HG02588 (cell line): ENCODE measurements at regions not wholly inside any gene's neighbourhood (a gene's known extent, or its start where the extent isn't known, plus 50 kb on each side); places are given as distances from the start of the nearest gene placed in this dataset.
"Not testable (repeated sequence)": the region's sequence is repeated elsewhere in the genome, so short reads cannot be mapped to it uniquely, and the experiment has no call there.

Experiments used
- ATAC-seq: cut with Tn5 transposase; IDR thresholded peaks from one replicate; pipeline ENCODE4 v1.9.1; 2021; ENCODE audit warnings: mild to moderate bottlenecking, moderate library complexity; ENCODE audit not compliant: unreplicated experiment

DNA sequence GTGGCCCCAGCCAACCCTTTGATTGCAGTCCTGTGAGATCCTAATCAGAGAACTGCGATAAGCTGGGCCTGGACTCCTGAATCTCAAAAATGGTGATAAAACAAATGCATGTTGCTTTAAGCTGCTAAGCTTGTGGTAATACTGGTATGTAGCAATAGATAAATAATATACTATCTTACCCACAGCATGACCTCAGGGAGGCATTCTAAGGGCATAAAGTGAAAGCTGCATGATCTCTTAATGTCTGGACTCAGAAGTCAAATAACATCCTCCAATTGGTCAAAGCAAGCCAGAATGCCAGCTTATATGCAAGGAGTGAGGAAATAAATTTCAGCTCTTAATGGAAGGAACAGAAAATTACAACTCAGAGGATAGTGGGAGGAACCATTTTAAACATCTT is 246.1 kb downstream of the FSIP2 start:
- no peak for ATAC-seq

DNA sequence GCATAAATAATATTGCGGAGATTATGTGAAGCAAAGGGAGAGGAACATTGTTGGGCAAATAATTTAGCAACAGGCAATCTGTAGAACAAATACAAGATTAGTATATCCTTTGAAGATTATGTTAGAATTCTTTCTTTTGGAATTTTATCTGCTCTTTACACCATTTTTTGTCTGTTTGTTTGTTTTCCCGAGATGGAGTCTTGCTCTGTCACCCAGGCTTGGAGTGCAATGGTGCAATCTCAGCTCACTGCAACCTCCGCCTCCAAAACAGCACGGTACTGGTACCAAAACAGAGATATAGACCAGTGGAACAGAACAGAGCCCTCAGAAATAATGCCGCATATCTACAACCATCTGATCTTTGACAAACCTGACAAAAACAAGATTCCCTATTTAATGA is 250.3 kb downstream of the FSIP2 start:
- ATAC-seq, result not testable (repeated sequence)

DNA sequence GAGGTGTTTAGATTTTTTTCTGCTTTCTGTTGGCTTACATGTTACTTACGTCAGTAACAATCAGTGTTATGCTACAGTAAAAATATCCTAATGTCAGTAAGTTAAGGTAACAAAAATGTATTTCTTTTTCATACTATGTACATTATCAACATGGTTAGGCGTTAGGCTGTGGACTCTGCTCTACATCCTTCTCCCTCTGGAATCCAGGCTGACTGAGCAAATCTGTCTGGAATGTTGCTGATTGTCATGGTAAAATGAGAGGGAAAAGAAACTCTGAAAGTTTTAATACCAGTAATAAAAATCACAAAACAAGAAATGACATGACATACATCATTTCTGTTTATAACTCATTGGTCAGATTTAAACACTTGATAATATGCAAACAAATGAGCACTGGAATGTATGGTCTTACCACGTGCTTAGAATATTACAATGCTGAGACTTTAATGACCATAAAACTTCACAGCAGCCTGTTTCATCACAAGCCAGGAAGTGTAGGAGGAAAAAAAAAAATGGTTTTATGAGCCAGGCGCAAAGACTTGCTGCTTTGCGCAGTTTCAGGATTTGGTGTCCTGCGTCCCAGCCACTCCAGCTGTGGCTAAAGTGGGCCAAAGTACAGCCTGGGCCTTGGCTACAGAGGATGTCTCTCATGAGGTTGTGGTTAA is 252.4 kb downstream of the FSIP2 start:
- no peak for ATAC-seq

DNA sequence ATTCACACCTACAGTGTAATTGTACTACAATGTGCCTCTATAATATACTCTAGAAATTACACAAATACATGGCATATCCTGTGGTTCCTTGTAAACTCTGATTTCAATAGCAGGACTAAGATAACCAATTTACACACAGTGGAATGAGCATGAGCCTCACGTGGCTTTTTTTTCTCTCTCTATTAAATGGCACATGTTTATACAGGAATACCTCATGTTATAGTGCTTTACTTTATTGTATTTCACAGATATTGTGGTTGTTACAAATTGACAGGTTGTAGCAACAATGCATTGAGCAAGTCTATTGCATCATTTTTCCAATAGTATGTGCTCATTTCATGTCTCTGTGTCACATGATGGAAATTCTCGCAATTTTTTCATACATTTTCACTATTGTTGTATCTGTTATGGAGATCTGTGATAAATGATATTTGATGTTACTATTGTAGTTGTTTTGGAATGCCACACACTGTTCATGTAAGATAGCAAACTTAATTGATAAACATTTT is 260.0 kb downstream of the FSIP2 start:
- no peak for ATAC-seq

DNA sequence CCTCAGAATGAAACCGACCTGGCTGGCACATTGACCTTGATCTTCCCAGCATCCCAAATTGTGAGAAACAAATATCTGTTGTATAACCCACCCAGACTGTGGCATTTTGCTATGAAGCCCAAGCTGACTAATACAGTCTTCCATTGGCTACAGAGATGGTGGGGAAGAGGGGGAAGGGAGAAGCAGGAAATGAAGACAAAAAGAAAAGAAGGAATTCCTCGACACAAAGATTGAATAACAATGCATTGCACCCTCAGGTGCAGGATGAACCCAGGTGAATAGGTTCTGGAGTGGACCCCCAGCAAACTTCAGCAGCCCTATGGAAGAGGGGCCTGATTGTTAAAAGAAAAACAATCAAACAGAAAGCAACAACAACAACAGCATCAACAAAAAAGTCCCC is 270.7 kb downstream of the FSIP2 start:
- ATAC-seq, result no peak

DNA sequence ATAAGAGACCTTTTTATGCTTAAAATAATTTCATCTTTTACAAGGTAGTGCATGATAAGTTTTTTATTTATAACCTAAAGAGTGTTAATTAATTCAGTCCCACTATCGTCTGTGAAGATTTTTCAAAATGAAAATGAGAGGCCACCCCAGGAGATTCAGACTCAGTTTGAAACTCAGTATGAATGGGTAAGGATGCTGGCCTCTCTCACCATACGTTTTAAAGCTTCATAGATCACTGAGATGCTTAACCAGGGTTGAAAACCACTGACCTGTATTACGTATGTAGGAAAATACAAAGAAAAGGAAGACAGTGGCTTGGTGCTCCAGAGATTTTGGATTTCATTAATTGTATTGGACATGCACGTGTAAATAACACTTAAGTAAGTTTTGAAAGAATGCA is 278.7 kb downstream of the FSIP2 start:
- ATAC-seq, result no peak

DNA sequence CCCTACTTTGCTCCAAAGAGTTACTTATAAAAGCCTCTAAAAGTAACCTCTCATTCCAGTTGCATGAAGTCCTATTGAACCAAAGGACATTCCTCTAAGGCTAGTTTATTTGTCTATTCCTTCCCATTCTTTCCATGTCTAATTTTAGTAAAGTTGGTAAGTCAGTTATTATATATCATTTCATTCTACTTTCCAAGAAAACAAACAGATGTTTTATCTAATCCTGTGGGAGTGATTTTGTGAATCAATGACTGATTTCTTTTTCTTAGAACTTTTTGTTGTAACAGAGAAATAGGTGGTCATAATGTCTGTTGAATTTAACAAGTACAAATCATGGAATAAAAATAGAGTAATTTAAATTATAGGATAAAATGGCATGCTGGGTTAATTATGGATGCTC is 286.3 kb downstream of the FSIP2 start:
- no peak for ATAC-seq

DNA sequence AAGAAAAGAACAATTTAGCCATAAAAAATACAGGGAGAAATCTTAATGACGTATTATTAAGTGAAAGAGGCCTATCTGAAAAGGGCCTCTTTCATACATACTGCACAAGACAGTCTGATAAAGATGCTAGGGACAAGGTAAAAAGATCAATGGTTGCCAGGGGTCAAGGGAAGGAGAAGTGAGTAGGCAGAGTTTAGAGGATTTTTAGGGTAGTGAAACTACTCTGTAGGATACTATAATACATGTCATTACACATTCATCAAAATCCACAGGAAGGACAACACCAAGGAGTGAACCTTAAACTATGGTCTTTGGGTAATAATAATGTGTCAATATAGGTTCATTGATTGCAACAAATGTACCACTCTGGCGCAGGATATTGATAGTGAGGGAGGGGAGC is 289.3 kb downstream of the FSIP2 start:
- ATAC-seq, result no peak

DNA sequence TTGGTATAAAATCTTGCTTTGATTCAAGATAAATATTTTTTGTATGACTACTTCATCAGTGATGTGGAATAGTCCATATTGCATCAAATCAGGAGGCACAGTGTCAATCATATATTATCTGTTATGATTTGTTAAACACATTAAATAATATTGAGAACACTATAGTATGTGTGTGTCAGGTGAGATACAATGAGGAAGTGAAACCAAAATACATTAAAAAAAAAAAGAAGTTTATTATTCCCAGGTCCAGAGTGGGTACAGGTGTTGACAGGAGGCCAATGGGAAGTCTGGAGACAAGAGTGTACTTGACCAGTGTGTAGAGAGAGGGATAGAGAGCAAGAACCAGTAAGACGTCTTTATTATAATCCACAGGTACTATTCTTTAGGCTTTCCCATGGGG is 292.6 kb downstream of the FSIP2 start:
- no peak for ATAC-seq

DNA sequence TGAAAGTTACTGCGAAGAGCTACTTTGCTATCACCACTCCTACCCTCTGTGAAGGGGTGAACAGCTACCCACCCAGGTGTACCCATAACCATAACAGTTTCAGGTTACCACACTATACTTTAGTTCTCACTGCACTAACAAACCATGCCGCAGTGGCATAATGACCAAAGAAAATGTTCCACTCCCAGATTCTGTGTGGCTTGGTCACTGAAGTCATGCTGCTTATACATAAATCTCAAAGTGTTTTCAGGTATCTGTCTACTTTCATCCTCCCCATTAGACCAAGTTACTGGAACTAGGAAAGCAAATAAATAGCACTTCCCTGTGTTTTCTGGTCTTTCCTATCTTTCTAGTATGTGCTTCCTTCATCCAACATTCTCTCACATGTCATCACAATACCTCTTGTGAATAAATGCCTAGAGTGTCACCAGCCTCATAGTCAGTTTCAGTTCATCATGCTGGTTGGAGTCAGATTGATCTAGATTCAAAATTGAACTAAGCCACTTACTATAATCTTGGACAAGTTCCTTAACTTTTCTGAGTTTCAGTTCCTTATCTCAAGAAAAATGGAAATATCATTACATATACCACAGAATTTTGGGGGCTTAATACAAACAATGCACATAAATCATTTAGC is 293.6 kb downstream of the FSIP2 start:
- ATAC-seq, result no peak

DNA sequence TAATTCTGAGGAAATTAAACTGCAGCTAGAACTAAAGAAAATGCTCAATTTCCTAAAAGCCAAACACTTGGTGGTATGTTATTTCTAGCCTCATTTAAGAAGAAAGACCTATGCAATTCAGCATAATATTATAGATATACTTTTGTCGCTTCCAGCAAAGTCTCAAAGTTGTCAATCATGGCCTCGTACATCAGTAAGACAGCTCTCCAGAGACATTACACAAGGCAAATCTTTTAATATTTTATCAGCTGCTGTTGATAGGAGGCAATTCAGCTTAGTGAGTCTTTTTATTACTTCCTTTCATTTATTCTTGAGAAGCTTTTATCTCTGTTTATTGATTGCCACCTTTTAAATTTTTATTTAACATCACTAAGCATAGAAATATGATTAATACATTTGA is 294.3 kb downstream of the FSIP2 start:
- no peak for ATAC-seq

DNA sequence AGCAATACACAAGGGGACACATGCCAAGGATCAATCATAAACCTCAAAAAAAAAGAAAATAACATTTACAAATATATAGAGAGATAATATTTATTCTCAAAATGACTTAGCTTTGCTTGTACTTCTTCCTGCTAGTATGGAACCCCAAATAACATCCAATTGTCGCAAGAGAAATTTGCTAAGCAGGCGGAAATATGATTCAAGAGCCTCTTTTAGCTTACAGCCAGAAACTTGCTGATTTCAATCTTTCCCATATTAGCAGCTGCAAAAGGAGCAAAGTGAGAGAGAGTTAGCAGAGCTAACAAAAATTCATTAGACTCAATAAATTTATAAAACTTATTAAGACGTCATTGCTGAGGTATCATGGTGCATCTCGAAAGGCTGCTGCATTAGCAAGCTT is 294.9 kb downstream of the FSIP2 start:
- no peak for ATAC-seq

DNA sequence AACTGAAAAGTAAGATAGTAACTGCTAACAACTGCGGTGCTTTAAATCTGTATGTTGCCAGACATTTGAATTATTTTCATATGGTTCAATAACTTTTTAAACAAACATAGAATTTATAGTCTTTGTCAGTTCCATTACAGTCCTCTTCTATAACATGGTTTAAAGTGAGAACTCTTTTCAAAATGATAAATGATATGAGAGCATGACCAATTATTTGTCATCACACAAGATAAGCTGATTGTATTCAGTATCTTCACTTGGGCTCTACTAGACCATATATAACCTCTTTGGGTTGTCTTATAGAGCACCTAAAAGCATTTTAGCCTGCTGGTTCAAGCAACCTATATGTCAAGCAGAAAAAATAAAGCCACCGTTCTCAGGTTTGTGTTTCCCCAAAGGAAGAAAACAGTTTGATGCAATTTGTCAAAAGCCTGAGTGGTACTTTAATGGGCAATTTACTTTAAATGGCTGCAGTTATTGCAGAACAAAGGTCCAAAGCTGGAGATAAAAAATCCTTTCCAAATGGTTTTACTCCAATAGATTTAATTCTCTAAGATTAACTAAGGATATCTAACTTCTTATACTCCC is 298.4 kb downstream of the FSIP2 start:
- ATAC-seq, result no peak

DNA sequence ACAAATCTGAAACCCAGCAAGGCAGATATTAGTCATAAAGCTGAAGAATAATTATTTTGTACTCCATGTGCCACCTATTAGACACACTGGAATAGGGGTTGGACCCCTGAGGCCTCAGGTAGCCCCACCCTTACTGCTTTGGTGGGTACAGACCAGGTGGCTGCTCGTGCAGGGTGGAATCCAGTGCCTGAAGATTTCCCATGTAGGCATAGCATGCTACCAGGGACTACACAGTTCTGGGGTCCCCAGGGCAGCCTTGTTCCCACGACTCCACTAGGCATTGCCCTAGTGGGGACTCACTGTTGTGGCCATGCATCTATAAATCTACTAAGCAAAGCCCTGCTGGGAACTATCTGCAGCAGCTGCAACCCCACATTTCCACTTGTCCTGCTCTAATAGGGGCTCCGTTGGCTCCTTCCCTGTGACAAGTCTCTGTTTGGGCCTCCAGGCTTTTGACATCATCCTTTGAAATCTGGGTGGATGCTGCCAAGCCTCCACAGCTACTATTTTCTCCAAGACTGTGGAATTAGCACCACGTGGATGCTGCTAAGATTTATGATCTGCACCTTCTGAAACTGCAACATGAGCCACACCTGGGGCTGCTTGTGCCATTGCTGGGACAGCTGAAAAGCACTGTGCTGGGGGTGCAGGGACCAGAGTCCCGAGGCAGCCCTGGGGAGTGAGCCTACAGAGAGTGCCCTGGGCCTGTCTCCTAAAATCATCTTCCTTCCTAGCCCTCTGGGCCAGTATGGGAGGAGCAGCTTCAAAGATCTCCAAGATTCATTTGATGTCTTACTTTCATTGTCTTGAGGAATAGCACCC is 303.8 kb downstream of the FSIP2 start:
- no peak for ATAC-seq

DNA sequence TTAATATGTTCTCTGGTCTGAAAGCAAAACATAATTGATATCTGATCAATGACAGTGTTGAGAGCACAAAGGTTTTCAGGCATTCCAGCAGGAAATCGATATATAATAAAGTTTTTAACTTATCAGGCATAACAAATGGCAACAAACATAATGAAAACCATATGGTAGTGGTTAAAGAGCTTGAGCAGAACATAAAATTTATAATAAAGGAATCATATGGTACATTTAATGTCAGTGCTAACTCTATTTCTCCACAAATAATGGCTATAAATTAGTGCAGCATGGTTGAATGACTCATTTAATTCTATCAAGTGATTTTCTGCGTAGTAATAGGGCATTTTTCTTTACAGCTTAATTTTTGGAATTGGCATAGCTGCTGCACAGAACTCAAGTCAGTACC is 306.2 kb downstream of the FSIP2 start:
- no peak for ATAC-seq

DNA sequence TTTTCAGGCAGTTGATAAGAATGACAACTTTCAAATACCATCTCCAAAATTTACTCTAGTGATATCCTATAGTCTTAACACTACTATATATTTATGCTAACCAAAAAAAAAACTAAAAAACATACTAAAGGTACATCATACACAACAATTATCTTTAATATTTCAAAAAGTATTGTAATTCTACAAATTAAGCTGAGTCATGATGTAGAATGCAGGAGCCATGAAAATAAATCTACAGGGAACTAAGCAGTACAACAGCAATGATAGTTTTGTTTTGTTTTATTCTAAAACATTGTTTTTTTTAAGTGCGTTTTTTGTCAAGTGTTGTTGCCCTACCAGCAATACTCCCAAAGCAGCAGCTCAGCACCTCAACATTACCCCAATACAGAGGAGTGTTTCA is 314.3 kb downstream of the FSIP2 start:
- ATAC-seq, result no peak

DNA sequence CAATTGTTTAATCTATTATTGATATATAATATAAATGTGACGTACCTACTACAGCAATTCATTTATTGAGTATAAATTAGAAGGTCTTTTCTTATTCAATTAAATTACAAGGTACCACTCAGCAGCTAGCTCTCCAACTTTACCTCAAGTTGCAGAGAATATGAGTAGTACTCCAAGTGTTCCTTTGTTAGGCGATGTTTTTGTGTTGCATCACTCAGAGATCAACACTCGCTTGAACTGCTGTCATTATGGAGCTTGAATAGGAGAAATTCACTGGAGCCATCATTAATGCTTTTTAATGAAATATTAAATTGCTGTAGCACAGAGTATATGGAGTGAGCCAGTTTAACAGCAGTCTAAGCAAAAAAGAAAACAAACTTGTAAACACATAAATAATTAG is 320.0 kb downstream of the FSIP2 start:
- no peak for ATAC-seq

DNA sequence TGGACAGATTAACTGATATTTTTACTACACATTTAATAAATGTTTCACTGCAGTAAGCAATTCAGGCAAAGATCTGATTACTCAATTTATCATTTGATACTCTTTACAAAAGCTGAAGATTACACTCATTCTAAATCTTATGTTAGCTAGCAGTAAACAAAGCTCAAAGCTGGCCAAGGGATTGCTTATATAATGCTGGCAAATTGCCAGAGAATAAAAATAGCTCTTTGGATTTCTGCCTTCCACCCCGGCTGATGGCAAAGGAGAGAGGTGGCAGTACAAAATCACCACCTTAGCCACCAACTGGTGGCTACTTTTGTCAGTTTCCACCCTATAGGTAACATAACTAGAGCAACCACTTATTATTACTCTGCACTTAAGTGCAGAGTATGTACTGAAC is 320.5 kb downstream of the FSIP2 start:
- no peak for ATAC-seq

DNA sequence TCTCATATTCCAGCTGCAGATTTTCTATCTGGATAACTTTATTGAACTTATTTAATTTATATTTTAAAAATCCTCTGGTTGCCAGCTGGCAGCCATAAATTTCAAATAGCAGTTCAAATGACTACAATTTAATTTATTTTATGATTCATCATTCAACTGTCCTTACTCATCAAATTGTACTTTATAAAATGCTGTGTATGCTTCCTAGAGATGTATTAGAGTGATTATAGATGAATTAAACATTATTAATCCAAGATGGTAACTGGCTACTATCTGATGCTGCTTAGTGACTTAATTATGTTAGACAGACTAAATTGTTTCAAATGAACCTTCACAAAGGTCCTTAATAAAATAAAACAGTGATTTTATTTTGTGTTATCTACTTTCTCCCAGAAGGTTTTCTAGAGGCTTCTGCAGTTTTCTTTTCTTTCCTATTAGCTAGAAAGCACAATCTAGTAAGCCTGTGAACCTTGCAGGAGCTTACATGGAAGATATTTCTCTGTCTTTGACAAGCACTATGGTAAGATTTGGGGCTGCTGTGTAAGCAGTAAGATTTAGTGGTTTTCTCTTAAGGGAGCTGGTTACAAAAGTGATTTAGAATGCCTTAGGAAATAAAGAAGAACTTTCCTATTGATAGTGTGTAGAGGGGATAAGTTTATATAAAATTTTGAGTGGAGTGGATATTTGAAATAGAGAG is 322.3 kb downstream of the FSIP2 start:
- ATAC-seq, result no peak

DNA sequence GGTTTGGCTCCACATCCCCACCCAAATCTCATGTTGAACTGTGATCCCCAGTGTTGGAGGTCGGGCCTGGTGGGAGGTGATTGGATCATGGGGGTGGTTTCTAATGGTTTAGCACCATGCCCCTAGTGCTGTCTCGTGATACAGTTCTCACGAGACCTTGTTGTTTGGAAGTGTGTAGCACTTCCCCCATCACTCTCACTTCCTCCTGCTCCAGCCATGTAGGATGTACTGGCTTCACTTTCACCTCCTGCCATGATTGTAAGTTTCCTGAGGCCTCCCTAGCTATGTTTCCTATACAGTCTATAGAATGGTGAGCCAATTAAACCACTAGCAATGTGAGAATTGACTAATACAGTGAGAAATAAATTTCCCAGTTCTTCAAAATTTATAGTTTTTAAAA is 325.9 kb downstream of the FSIP2 start:
- no peak for ATAC-seq

DNA sequence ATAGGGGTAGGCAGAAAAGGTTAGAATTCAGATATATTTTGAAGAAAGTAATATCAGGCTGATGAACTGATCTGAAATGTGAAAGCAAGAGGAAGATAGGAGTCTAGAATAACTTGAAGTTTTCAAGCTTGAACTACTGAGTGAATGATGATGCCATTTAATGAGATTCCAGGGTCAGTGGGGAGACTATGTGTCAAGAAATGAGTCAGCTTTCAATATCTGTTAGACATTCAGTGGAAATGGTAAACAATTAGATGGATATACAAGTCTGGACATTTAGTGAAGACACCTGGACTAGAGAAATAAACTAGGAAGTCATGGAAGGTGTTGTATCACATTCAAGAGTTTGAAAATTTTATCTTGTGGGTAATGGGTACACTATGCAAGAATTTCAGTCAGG is 326.9 kb downstream of the FSIP2 start:
- ATAC-seq, result no peak
